ENCODE measurements at regions not wholly inside any gene's neighbourhood (a gene's known extent, or its start where the extent isn't known, plus 50 kb on each side); places are given as distances from the start of the nearest gene placed in this dataset.
"Not testable (repeated sequence)": the region's sequence is repeated elsewhere in the genome, so short reads cannot be mapped to it uniquely, and the experiment has no call there.

- no peak for DNase-seq (ENCODE audit: low spot score)
- Mint-ChIP-seq H3K4me3 (no peak overlapping the region), H3K36me3 (ENCODE audit: low read depth) (no peaks in the 10 kb centered on the region), H3K27me3 (ENCODE audit: low read depth) (no peaks in the 10 kb centered on the region), H3K4me1 (ENCODE audit: low read depth) (no peaks in the 10 kb centered on the region), H3K27ac (no peak overlapping the region), H3K9me3 (peaks cover 3% of the 10 kb centered on the region)
Measured at GRCh38 chr7:34406848-34407530, 251.0 kb upstream of the NPSR1 start.

- no peaks in the 10 kb centered on the region for H3K36me3 Mint-ChIP-seq (ENCODE audit: low read depth)
- no peak overlapping the region for H3K4me3 Mint-ChIP-seq
- DNase-seq (ENCODE audit: low spot score), result no peak
- H3K27ac Mint-ChIP-seq, result no peak overlapping the region
- no peaks in the 10 kb centered on the region for H3K27me3 Mint-ChIP-seq (ENCODE audit: low read depth)
- no peaks in the 10 kb centered on the region for H3K4me1 Mint-ChIP-seq (ENCODE audit: low read depth)
- peaks cover 3% of the 10 kb centered on the region for H3K9me3 Mint-ChIP-seq
Measured at GRCh38 chr7:34407586-34407985, 250.4 kb upstream of the NPSR1 start.

DNA sequence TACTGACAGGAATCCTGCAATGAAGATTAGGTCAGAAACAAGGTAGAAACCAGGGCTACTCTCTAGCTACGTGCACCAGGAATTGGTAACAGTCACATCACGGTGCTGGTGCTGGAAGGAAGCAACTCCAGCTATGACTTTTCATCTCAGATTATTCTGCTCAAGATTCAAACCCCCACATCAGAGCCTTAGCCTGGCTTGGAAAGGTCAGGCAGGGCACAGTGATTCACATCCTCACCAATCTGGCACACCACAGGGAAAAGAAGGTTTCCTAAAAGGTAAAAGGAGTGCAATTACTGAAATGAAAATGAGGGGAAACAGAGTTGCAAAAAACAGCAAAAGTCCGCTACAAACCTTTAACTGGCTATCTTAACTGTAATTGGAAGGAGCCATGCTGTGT lies 240.2 kb upstream of the NPSR1 start:
- Mint-ChIP-seq H3K4me3 (no peak overlapping the region), H3K36me3 (ENCODE audit: low read depth) (no peaks in the 10 kb centered on the region), H3K27ac (no peak overlapping the region), H3K9me3 (peaks cover 9% of the 10 kb centered on the region), H3K4me1 (ENCODE audit: low read depth) (no peaks in the 10 kb centered on the region), H3K27me3 (ENCODE audit: low read depth) (no peaks in the 10 kb centered on the region)
- no peak for DNase-seq (ENCODE audit: low spot score)

DNA sequence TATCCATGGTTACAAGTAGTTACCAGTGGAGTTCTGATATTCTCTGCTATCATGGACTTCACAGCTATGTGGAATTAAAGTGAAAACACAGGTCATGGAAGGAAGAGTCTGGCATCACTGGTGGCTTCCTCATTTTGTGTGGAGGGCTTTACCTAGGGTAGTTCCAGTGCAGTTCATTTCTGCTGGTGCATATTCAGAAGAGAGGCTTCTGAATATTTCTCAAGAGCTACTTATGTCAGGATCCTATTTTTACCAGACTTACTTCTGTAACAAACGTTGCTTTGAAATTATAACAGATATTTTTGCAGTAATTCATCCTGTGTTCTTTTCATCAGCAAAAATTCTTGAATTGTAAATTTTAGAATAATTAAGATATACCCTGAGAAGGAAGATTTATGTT lies 236.5 kb upstream of the NPSR1 start:
- no peaks in the 10 kb centered on the region for H3K36me3 Mint-ChIP-seq (ENCODE audit: low read depth)
- no peak overlapping the region for H3K4me3 Mint-ChIP-seq
- no peaks in the 10 kb centered on the region for H3K27me3 Mint-ChIP-seq (ENCODE audit: low read depth)
- H3K9me3 Mint-ChIP-seq, result peaks cover 8% of the 10 kb centered on the region
- no peak overlapping the region for H3K27ac Mint-ChIP-seq
- H3K4me1 Mint-ChIP-seq (ENCODE audit: low read depth), result no peaks in the 10 kb centered on the region
- DNase-seq (ENCODE audit: low spot score), result no peak

DNA sequence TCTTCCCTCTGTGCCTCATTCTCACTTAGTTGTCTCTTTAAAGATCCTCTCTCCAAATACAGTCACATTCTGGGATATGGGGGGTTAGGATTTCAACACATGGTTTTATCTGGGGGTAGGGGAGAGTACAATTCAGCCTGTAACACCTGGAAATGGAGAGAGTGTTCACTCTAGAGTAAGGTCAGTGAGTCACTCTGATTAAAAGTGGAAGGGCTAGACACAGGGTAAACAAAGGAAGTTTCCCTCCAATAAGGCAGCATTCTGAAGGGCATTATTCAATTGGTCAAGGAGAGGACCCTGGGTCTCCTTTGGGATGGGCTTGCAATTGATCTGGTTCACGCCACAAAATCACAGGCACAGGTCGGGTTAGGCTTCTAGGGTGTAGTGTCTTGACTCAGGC lies 232.8 kb upstream of the NPSR1 start:
- H3K4me1 Mint-ChIP-seq (ENCODE audit: low read depth), result no peaks in the 10 kb centered on the region
- no peaks in the 10 kb centered on the region for H3K36me3 Mint-ChIP-seq (ENCODE audit: low read depth)
- H3K9me3 Mint-ChIP-seq, result peaks cover 5% of the 10 kb centered on the region
- H3K27me3 Mint-ChIP-seq (ENCODE audit: low read depth), result no peaks in the 10 kb centered on the region
- no peak overlapping the region for H3K4me3 Mint-ChIP-seq
- H3K27ac Mint-ChIP-seq, result no peak overlapping the region
- DNase-seq (ENCODE audit: low spot score), result no peak

- Mint-ChIP-seq H3K4me3 (no peak overlapping the region), H3K4me1 (ENCODE audit: low read depth) (no peaks in the 10 kb centered on the region), H3K9me3 (peaks cover 11% of the 10 kb centered on the region), H3K27ac (no peak overlapping the region), H3K36me3 (ENCODE audit: low read depth) (no peaks in the 10 kb centered on the region), H3K27me3 (ENCODE audit: low read depth) (no peaks in the 10 kb centered on the region)
- DNase-seq (ENCODE audit: low spot score), result no peak
Measured at GRCh38 chr7:34425631-34426384, 232.2 kb upstream of the NPSR1 start.

DNA sequence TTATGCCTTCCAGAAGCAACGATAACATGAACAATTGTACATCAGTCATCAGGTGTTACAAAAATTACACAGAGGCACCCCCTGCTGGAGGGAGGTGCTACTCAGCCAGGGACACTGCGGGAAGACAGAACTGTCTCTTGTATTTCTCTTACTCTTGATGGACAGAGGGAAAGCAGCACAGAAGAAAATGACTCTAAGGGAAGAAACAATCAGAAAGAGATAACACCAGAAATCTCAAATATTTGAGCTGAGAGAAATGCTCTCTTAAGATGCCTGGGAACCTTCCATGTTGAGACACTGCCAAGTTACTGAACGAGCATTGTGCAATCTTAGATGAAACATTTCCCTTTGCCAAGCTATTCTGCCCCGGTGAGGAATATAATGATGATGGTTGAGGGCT lies 227.6 kb upstream of the NPSR1 start:
- no peak overlapping the region for H3K27ac Mint-ChIP-seq
- H3K9me3 Mint-ChIP-seq, result peaks cover 26% of the 10 kb centered on the region
- no peaks in the 10 kb centered on the region for H3K4me1 Mint-ChIP-seq (ENCODE audit: low read depth)
- no peak for DNase-seq (ENCODE audit: low spot score)
- H3K4me3 Mint-ChIP-seq, result no peak overlapping the region
- H3K27me3 Mint-ChIP-seq (ENCODE audit: low read depth), result no peaks in the 10 kb centered on the region
- H3K36me3 Mint-ChIP-seq (ENCODE audit: low read depth), result no peaks in the 10 kb centered on the region

- Mint-ChIP-seq H3K36me3 (ENCODE audit: low read depth) (no peaks in the 10 kb centered on the region), H3K9me3 (peaks cover 36% of the 10 kb centered on the region), H3K27ac (no peak overlapping the region), H3K27me3 (ENCODE audit: low read depth) (no peaks in the 10 kb centered on the region), H3K4me1 (ENCODE audit: low read depth) (no peaks in the 10 kb centered on the region), H3K4me3 (no peak overlapping the region)
- DNase-seq (ENCODE audit: low spot score), result no peak
Measured at GRCh38 chr7:34438436-34438835, 219.6 kb upstream of the NPSR1 start.

DNA sequence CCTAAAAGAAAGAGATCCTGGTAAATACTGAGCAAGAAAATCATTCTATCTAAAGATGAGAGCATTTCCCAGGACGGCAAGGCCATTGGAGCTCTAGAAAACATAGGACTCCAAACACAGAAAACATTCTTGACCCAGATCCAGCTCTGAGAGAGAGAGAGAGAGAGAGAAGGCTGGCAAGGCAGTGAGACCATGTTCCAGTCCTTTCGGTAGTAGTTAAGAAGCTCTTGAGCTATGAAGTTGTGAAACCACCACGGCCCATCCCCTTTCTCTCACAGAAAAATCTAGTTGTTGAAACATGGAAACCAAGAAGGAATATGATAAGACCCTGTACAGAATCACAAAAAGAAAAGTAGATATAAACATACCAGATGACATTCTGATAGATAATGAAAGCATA lies 212.4 kb upstream of the NPSR1 start:
- DNase-seq (ENCODE audit: low spot score), result no peak
- Mint-ChIP-seq H3K4me1 (ENCODE audit: low read depth) (no peaks in the 10 kb centered on the region), H3K36me3 (ENCODE audit: low read depth) (no peaks in the 10 kb centered on the region), H3K27ac (no peak overlapping the region), H3K27me3 (ENCODE audit: low read depth) (no peaks in the 10 kb centered on the region), H3K4me3 (no peak overlapping the region), H3K9me3 (peaks cover 25% of the 10 kb centered on the region)

- peaks cover 30% of the 10 kb centered on the region for H3K9me3 Mint-ChIP-seq
- not testable (repeated sequence) for H3K4me3 Mint-ChIP-seq; H3K36me3 Mint-ChIP-seq (ENCODE audit: low read depth); H3K4me1 Mint-ChIP-seq (ENCODE audit: low read depth); H3K27ac Mint-ChIP-seq; DNase-seq (ENCODE audit: low spot score); H3K27me3 Mint-ChIP-seq (ENCODE audit: low read depth)
Measured at GRCh38 chr7:34448531-34448930, 209.5 kb upstream of the NPSR1 start.

- peaks cover 23% of the 10 kb centered on the region for H3K9me3 Mint-ChIP-seq
- no peaks in the 10 kb centered on the region for H3K27me3 Mint-ChIP-seq (ENCODE audit: low read depth)
- DNase-seq (ENCODE audit: low spot score), result no peak
- H3K4me3 Mint-ChIP-seq, result no peak overlapping the region
- no peaks in the 10 kb centered on the region for H3K4me1 Mint-ChIP-seq (ENCODE audit: low read depth)
- H3K27ac Mint-ChIP-seq, result no peak overlapping the region
- no peaks in the 10 kb centered on the region for H3K36me3 Mint-ChIP-seq (ENCODE audit: low read depth)
Measured at GRCh38 chr7:34449765-34450164, 208.3 kb upstream of the NPSR1 start.

DNA sequence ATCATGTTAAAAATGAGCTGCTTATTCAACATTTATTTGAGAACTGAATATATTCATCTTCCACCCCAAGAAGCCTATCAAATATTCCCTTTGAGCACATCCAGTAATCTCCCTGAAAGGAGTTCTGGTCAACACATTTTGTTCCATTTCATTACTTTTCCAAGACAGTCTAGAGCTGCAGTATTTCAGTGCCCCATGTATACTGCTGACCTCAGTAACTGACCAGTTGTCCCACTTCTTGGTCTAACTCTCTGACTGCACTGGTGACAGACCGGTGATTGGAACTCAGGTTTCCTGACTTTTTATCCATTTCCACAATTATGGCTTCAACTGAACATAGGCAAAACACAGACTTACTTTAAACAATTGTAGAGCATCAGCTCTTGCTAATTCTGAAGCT lies 206.8 kb upstream of the NPSR1 start:
- no peak for DNase-seq (ENCODE audit: low spot score)
- no peaks in the 10 kb centered on the region for H3K27me3 Mint-ChIP-seq (ENCODE audit: low read depth)
- H3K4me1 Mint-ChIP-seq (ENCODE audit: low read depth), result no peaks in the 10 kb centered on the region
- H3K4me3 Mint-ChIP-seq, result no peak overlapping the region
- H3K27ac Mint-ChIP-seq, result no peak overlapping the region
- H3K36me3 Mint-ChIP-seq (ENCODE audit: low read depth), result no peaks in the 10 kb centered on the region
- H3K9me3 Mint-ChIP-seq, result peaks cover 20% of the 10 kb centered on the region

GRCh38 chr7:34451923-34452322 lies 206.1 kb upstream of the NPSR1 start:
- no peak overlapping the region for H3K27ac Mint-ChIP-seq
- no peaks in the 10 kb centered on the region for H3K27me3 Mint-ChIP-seq (ENCODE audit: low read depth)
- no peaks in the 10 kb centered on the region for H3K36me3 Mint-ChIP-seq (ENCODE audit: low read depth)
- H3K4me1 Mint-ChIP-seq (ENCODE audit: low read depth), result no peaks in the 10 kb centered on the region
- H3K9me3 Mint-ChIP-seq, result peaks cover 20% of the 10 kb centered on the region
- no peak overlapping the region for H3K4me3 Mint-ChIP-seq
- no peak for DNase-seq (ENCODE audit: low spot score)

DNA sequence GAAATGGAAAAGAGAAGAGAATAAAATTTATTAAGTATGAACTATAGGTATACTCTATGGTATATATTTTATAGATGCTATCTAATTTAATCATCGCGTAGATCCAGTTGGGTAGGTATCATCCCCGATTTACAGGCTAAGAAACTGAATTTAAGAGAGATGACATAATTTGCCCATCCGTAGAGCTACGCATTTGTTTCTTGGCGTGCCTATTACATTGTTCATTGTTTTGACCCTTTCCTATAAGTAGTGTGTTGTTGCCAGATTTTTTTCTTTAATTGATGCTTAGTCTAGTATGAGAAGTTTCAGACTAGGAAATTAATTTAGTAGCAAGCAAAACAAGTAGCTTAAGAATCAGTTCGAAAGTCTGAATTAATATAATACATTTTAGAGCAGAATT lies 205.7 kb upstream of the NPSR1 start:
- DNase-seq (ENCODE audit: low spot score), result no peak
- Mint-ChIP-seq H3K36me3 (ENCODE audit: low read depth) (no peaks in the 10 kb centered on the region), H3K27me3 (ENCODE audit: low read depth) (no peaks in the 10 kb centered on the region), H3K9me3 (peaks cover 19% of the 10 kb centered on the region), H3K27ac (no peak overlapping the region), H3K4me3 (no peak overlapping the region), H3K4me1 (ENCODE audit: low read depth) (no peaks in the 10 kb centered on the region)

DNA sequence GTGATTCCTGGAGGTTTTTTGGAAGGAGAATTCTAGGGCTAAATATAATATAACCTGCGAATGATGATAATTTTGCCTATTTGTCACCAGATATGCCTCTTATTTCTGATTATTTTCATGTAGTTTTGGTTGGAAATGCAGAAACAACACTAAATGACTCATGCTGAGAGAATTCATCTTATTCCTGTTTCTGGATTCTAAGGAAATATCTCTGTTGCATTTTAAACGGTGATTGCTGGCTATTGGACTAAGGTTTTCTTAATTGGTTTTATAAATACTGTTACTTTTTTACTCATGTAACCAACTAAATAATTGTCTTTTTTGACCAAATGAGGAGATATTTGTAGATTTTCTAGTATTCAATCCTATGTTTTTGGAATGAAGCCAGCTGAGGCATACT lies 204.9 kb upstream of the NPSR1 start:
- Mint-ChIP-seq H3K9me3 (peaks cover 15% of the 10 kb centered on the region), H3K27me3 (ENCODE audit: low read depth) (no peaks in the 10 kb centered on the region), H3K4me3 (no peak overlapping the region), H3K36me3 (ENCODE audit: low read depth) (no peaks in the 10 kb centered on the region), H3K27ac (no peak overlapping the region), H3K4me1 (ENCODE audit: low read depth) (no peaks in the 10 kb centered on the region)
- no peak for DNase-seq (ENCODE audit: low spot score)

Measured in T-helper 2 cell treated with Interferon-gamma antibody and Interleukin-4, amounts not matched to agents 5 μg/mL and 100 μg/mL, for 36 hours (primary cell).